HG03571 (cell line): ENCODE measurements at regions not wholly inside any gene's neighbourhood (a gene's known extent, or its start where the extent isn't known, plus 50 kb on each side); places are given as distances from the start of the nearest gene placed in this dataset.

ENCODE experiments used
- ATAC-seq: cut with Tn5 transposase; IDR thresholded peaks from one replicate; pipeline ENCODE4 v1.9.1; 2021; ENCODE audit not compliant: unreplicated experiment

GRCh38 chr5:5658889-5659465 lies 236.5 kb downstream of the ICE1 start:
- ATAC-seq, result no peak

DNA sequence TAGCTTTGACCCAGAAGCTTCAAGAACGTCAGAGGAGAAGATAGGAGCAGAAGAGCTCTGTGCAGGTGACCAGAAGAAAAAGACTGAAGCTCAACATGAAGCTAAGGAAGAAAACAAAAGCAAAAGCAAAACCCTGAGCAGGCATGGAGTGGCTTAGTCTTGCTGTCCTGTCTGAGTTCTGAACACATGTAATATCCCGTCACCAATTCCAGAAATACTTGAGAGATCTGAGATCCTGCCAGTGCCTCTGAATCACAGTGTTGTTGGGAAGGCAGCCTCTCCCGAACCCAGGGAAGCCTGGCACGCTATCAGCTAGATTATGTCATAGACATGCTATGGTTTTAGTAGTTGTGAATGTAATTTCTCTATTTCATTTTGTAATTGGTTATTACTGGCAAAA lies 235.7 kb downstream of the ICE1 start:
- no peak for ATAC-seq

GRCh38 chr5:5652181-5652580 lies 229.7 kb downstream of the ICE1 start:
- ATAC-seq, result no peak

DNA sequence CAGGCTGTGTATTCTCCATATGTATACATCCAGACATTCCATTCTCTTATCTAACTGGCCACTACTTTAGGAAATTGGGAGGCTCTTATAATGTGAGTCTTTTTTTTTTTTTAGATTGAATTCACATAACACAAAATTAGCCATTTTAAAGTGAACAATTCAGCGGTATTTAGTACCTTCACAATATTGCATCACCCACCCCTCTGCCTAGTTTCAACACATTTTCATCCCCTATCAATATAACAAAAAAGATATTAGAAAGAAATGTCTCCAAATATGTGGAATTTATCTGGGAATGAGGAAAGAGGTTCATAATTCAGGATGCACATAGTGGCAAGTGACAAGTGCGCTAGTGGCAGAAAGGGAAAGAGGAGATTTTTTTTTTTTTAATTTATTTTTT lies 228.5 kb downstream of the ICE1 start:
- ATAC-seq, result no peak

DNA sequence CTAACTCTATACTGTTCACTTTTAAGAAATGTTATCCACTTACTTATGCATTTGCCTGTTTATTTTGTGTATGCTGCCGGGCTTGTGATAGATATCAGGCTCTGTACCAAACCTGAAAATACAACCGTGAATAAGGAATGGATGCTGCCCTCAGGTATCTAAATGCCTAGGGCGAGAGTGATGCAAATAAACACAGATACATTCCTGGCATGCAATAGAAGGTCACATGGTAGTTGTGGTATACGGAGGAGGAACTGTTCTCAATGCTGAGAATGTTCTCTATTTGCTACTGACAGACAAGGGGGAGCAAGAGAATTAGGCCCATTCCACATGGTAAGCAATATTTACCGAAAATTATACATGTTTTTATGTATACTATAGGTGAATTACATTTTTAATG lies 227.8 kb downstream of the ICE1 start:
- no peak for ATAC-seq

- ATAC-seq, result no peak
These were observed 227.2 kb downstream of the ICE1 start for GRCh38 chr5:5649641-5650040.

DNA sequence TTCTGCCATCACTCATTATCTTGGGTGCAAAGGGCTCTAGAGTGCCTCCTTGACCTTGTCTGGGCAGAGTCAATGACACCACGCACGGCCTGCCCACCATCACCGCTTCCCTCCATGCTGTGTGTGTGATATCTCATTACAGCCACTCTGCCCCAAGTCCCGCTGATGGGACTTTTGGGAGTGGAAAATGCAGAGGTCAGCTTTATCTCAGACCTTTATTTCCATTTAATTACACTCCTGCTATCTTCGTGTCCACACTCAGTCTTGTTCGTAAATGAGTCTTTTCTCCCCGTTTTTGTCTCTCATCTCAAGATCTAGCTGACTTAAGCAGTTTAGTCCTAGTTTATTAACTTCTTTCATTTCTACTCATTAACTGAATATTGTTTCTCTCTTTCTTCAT lies 226.2 kb downstream of the ICE1 start:
- ATAC-seq, result no peak

- ATAC-seq, result no peak
These were observed 223.4 kb downstream of the ICE1 start for GRCh38 chr5:5645891-5646290.

DNA sequence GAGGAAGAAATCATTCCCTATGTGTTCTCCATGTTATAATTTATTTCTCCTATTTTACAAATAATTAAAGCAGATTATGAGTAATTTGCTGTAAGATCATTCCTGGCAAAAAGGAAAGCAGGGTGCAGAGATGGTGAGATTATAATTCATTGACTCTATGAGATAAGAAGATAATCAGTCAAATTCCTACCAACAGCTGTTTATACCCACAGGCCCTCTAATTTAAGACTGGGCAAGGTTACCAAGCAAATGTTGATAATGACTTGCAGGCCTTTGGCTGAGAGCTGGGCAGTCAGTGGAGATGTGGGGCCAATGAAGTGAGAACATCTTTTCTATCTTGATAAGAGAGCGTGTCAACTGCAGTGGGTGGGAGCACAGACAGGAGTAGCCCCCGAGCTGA lies 222.7 kb downstream of the ICE1 start:
- no peak for ATAC-seq

GRCh38 chr5:5644249-5644648 lies 221.8 kb downstream of the ICE1 start:
- no peak for ATAC-seq

- ATAC-seq, result no peak
These were observed 221.0 kb downstream of the ICE1 start for GRCh38 chr5:5643481-5643880.

GRCh38 chr5:5638211-5638610 lies 215.7 kb downstream of the ICE1 start:
- no peak for ATAC-seq

DNA sequence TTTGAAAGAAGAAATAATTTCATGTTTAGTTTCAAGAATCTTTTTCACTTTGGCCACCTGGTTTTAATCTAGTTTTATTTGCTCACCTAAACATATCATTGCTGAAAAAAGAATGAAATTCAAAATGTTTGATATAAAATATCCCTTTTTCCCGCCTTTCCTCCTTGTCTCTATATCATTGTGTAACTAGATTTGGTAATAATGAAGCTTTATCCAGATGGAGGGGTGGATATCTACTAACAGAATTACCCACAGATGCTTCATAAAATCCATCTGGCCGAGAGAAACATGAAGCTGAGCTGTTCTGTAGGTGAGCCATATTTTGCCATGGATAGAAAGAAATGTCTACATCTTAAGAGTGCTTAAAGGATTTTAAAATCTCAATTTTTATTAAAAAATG lies 214.7 kb downstream of the ICE1 start:
- no peak for ATAC-seq

GRCh38 chr5:5634817-5635216 lies 212.3 kb downstream of the ICE1 start:
- ATAC-seq, result no peak

DNA sequence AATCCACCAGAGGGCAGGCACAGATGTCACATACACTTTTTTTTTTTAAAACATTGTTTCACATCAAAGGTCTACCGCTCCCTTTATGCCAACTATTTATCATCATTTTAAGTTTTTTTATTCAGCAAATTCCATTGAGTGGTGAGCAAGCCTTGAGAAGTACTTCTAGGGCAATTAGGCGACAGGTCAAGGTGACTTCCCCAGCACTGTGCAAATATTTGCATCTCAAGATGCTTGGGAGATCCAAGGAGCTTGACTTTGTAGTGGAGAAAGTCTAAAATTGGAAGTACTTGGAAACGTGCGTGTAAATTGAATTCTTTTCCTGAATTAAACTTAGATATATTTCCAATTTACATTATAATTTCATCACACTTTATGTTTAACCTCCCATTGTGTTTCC lies 211.1 kb downstream of the ICE1 start:
- no peak for ATAC-seq

DNA sequence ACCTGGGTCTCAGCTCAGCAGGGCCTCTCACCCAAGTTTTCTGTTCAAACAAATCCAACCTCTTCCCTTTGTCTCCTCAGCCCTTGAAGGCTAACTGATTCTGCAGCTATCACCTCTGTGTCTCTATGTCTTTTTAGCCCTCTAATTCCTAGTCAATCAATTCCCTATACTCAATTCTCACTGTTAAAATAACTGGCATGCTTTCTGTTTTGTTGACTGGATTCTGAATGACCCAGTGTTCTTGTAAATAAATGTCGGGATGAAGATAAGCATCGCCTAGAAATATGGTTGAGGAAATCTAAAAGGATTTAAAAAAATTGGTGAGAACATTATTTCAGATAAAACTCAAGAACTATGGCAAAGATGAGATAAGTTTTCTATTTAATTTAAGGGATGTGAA lies 210.2 kb downstream of the ICE1 start:
- ATAC-seq, result no peak

DNA sequence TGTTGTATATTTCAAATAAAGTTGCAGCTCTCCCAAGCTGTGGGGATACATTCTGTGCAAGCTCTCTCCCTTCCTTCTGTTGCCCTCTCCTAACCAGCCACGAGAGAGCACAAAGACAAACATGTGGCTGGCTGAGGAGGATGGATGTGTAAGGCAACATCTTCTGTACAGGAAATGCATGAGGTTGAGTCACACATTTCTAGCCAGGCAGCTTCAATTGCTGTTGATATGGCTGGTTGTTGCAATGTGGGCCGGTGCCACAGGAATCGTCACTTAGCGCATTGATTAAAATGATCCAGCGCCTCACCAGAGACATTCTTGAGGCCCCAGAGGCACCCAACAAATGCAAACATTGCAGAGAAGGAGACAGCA lies 207.1 kb downstream of the ICE1 start:
- ATAC-seq, result no peak

DNA sequence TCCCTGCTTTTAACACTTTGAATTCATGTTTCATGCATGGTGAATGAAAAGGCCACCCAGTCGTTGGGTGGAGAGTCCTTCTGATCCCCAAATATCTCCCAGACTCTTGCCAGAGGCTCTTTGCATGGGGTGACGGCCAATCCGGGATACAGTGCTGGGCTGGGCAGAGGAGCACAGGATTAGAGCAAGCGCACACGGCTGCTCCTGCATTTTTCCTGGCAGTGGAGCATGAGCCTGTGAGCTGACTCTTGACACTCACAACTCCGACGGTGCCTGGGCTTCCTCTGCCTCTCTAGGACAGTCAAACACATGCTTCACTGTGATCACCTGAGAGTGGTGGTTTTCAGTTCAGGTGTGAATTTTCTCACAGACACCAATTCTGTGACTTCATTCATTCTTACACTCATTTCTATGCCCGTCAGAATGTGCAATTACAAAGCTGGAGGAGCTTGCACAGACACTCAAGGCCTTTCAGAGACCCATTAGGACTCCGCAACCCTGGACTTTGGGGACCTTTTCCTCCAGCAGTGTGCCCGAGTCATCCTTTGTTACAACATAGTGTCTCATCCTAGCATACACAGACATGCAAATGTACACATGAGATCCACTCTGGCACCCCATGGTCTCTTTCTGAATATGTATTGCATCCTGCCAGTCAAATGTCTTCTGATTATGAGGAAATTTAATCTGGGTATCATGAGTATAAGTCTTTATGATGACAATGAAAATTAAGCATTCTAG lies 206.6 kb downstream of the ICE1 start:
- ATAC-seq, result no peak

DNA sequence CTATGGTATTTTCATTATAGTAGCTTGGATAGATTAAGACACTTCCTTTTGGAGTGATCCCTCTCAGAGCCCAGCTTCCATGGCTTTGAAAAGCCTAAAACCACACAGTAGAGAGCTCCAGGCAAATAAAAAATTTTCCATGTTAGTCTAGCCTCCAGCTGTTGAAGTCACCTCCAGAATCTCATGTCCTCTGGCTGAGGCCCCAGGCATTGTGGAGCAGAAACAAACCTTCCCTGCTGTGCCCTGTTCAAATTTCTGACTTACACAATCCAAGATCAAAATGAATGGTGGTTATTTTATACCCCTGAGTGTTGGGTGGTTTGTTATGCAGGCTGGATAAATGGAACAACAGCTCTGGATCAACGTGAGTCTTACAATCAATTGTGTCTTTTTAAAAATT lies 203.9 kb downstream of the ICE1 start:
- no peak for ATAC-seq

DNA sequence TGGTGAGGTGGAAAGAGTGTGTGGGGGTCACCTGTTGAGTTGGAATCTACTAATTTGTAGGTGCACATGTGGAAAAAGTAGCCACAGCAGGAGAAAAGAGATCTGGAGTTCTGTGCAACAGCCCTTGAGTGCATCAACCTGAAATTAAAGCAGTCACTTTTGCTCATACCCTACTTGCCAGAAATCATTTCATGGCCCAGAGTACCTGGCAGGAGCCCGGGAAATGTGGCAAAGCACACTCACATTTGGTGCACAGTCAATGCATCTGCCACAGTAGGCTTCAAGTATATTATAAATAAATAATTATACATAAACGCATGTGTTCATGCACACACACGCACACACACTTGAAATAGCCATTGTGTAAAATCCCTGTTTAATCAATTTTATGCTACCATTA lies 203.0 kb downstream of the ICE1 start:
- no peak for ATAC-seq

DNA sequence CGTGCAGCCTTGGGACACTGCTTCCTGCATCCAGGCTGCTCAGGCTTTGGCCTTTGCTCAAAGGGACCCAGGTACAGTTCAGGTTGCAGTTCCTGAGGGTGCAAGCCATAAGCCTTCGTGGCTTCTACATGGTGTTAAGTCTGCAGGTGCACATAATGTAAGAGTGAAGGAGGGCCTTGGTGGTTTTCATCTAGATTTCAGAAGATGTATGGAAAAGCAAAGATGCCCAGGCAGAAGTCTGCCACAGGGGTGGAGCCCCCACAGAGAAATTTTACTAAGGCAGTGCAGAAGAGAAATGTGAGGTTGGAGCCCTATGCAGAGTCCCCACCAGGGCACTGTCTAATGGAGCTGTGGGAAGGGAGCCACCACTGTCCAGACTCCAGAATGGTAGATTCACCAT lies 200.9 kb downstream of the ICE1 start:
- ATAC-seq, result no peak

DNA sequence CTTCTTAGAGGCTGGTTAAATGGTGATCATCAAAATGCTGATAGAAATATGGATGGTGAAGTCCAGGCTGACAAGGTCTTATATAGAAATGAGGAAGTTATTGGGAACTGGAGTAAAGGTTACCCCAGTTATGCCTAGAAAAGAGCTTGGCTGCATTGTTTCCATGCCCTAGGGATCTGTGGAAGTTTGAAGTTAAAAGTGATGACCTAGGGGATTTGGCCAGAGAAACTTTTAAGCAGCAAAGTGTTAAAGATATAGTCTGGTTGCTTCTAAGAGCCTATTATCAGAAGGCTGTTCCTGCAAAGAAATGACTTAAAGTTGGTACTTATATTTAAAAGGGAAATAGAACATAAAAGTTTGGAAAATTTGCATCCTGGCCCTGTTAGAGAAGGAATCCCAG lies 200.3 kb downstream of the ICE1 start:
- no peak for ATAC-seq

- no peak for ATAC-seq
These were observed 197.1 kb downstream of the ICE1 start for GRCh38 chr5:5619546-5619945.
